Endothelial cell of umbilical vein (primary cell): ENCODE measurements at regions not wholly inside any gene's neighbourhood (a gene's known extent, or its start where the extent isn't known, plus 50 kb on each side); places are given as distances from the start of the nearest gene placed in this dataset.

ENCODE experiments used
- CTCF ChIP-seq, 2 donors: IDR thresholded peaks; 1 replicate in 1 of 2; 2 replicates in 1 of 2; pipeline ENCODE4 v1.5.1; 2011; ENCODE audit warnings: low read length in 2 of 2, mild to moderate bottlenecking in 2 of 2, moderate library complexity in 2 of 2, control low read depth in 1 of 2, inconsistent platforms in 1 of 2, low read depth in 1 of 2; ENCODE audit not compliant: insufficient read depth in 1 of 2; ENCODE audit errors: extremely low read depth in 1 of 2
- EZH2 ChIP-seq: IDR thresholded peaks from 2 replicates; pipeline ENCODE4 v1.6.1; 2012; ENCODE audit warnings: borderline replicate concordance, low read depth, mild to moderate bottlenecking, moderate library complexity, low read length, inconsistent platforms; ENCODE audit not compliant: severe bottlenecking
- JUN ChIP-seq: IDR thresholded peaks from 2 replicates; pipeline ENCODE4 v1.6.1; 2011; ENCODE audit warnings: borderline replicate concordance, low read depth; ENCODE audit not compliant: insufficient read length, insufficient read depth
- MAX ChIP-seq: IDR thresholded peaks from 2 replicates; pipeline ENCODE4 v1.6.1; 2011; ENCODE audit not compliant: insufficient read depth, insufficient read length
- MYC ChIP-seq: IDR thresholded peaks from one replicate; pipeline ENCODE4 v1.6.1; 2011; ENCODE audit warnings: mild to moderate bottlenecking, low read depth, low read length
- POLR2A ChIP-seq: IDR thresholded peaks from 2 replicates; pipeline ENCODE4 v1.6.1; 2012; ENCODE audit warnings: low read depth, mild to moderate bottlenecking, control low read depth, low read length
- POLR2AphosphoS5 ChIP-seq: IDR thresholded peaks from 2 replicates; pipeline ENCODE4 v1.6.1; 2012; ENCODE audit warnings: low read depth, mild to moderate bottlenecking, control low read depth, low read length, moderate library complexity; ENCODE audit not compliant: insufficient read depth

GRCh38 chr7:26580711-26581110 is 283.7 kb downstream of the SKAP2 start:
- TF ChIP-seq EZH2, result no peak
- no peak for TF ChIP-seq CTCF (IDR thresholded peaks at IDR 0.05; ENCODE audit: extremely low read depth in 1 of 2, insufficient read depth in 1 of 2, low read depth in 1 of 2, low read length in 2 of 2)
- no peak for TF ChIP-seq MYC
- no peak for TF ChIP-seq POLR2AphosphoS5
- no peak for TF ChIP-seq POLR2A
- TF ChIP-seq MAX, result no peak
- no peak for TF ChIP-seq JUN
